ENCODE measurements at regions not wholly inside any gene's neighbourhood (a gene's known extent, or its start where the extent isn't known, plus 50 kb on each side); places are given as distances from the start of the nearest gene placed in this dataset.

GRCh38 chr7:85483177-85483576 lies 296.3 kb upstream of the SEMA3D start:
- WGBS (ENCODE audit: insufficient coverage): 60% methylated on average over 1 of the region's 1 CpG
- no peaks in the 10 kb centered on the region for H3K36me3 ChIP-seq (ENCODE audit: control insufficient read depth, insufficient read depth, low read length)
- no peaks in the 10 kb centered on the region for H3K27me3 ChIP-seq (ENCODE audit: control insufficient read depth, insufficient read depth, low read length)
- H3K27ac ChIP-seq (ENCODE audit: low read depth, low read length): no peak overlapping the region
- no peaks in the 10 kb centered on the region for H3K9me3 ChIP-seq (ENCODE audit: control insufficient read depth, insufficient read depth, low read length)
- H3K4me1 ChIP-seq (ENCODE audit: control insufficient read depth, insufficient read depth, low read length): no peaks in the 10 kb centered on the region
- DNase-seq (ENCODE audit: low read depth in 4 of 6, low spot score in 6 of 6): peak in 1 of 6 donors; percentile 2
- H3K4me3 ChIP-seq (ENCODE audit: low read depth, low read length): no peak overlapping the region

- WGBS (ENCODE audit: insufficient coverage): no CpG with 5 or more reads among the region's 1 CpG
- DNase-seq (ENCODE audit: low read depth in 4 of 6, low spot score in 6 of 6): no peak
- Histone ChIP-seq H3K36me3 (ENCODE audit: control insufficient read depth, insufficient read depth, low read length) (no peaks in the 10 kb centered on the region), H3K4me1 (ENCODE audit: control insufficient read depth, insufficient read depth, low read length) (no peaks in the 10 kb centered on the region), H3K4me3 (ENCODE audit: low read depth, low read length) (no peak overlapping the region), H3K9me3 (ENCODE audit: control insufficient read depth, insufficient read depth, low read length) (no peaks in the 10 kb centered on the region), H3K27me3 (ENCODE audit: control insufficient read depth, insufficient read depth, low read length) (no peaks in the 10 kb centered on the region), H3K27ac (ENCODE audit: low read depth, low read length) (no peak overlapping the region)
Observed at GRCh38 chr7:85480666-85481065, 293.8 kb upstream of the SEMA3D start.

GRCh38 chr7:85479918-85480643 lies 293.2 kb upstream of the SEMA3D start:
- H3K27ac ChIP-seq (ENCODE audit: low read depth, low read length): no peak overlapping the region
- no peaks in the 10 kb centered on the region for H3K36me3 ChIP-seq (ENCODE audit: control insufficient read depth, insufficient read depth, low read length)
- no peaks in the 10 kb centered on the region for H3K4me1 ChIP-seq (ENCODE audit: control insufficient read depth, insufficient read depth, low read length)
- no peaks in the 10 kb centered on the region for H3K9me3 ChIP-seq (ENCODE audit: control insufficient read depth, insufficient read depth, low read length)
- 82% methylated on average over 4 of the region's 5 CpGs for WGBS (ENCODE audit: insufficient coverage)
- no peak overlapping the region for H3K4me3 ChIP-seq (ENCODE audit: low read depth, low read length)
- H3K27me3 ChIP-seq (ENCODE audit: control insufficient read depth, insufficient read depth, low read length): no peaks in the 10 kb centered on the region
- DNase-seq (ENCODE audit: low read depth in 4 of 6, low spot score in 6 of 6): no peak

- WGBS (ENCODE audit: insufficient coverage): 45% methylated on average over 4 of the region's 5 CpGs
- no peaks in the 10 kb centered on the region for H3K36me3 ChIP-seq (ENCODE audit: control insufficient read depth, insufficient read depth, low read length)
- no peak for DNase-seq (ENCODE audit: low read depth in 4 of 6, low spot score in 6 of 6)
- no peaks in the 10 kb centered on the region for H3K27me3 ChIP-seq (ENCODE audit: control insufficient read depth, insufficient read depth, low read length)
- H3K9me3 ChIP-seq (ENCODE audit: control insufficient read depth, insufficient read depth, low read length): no peaks in the 10 kb centered on the region
- no peak overlapping the region for H3K27ac ChIP-seq (ENCODE audit: low read depth, low read length)
- H3K4me1 ChIP-seq (ENCODE audit: control insufficient read depth, insufficient read depth, low read length): no peaks in the 10 kb centered on the region
- H3K4me3 ChIP-seq (ENCODE audit: low read depth, low read length): no peak overlapping the region
Observed at GRCh38 chr7:85478530-85478929, 291.7 kb upstream of the SEMA3D start.

GRCh38 chr7:85475476-85475875 lies 288.6 kb upstream of the SEMA3D start:
- no peaks in the 10 kb centered on the region for H3K4me1 ChIP-seq (ENCODE audit: control insufficient read depth, insufficient read depth, low read length)
- no peak overlapping the region for H3K27ac ChIP-seq (ENCODE audit: low read depth, low read length)
- no CpG with 5 or more reads among the region's 2 CpGs for WGBS (ENCODE audit: insufficient coverage)
- no peak overlapping the region for H3K4me3 ChIP-seq (ENCODE audit: low read depth, low read length)
- H3K9me3 ChIP-seq (ENCODE audit: control insufficient read depth, insufficient read depth, low read length): no peaks in the 10 kb centered on the region
- DNase-seq (ENCODE audit: low read depth in 4 of 6, low spot score in 6 of 6): no peak
- H3K27me3 ChIP-seq (ENCODE audit: control insufficient read depth, insufficient read depth, low read length): no peaks in the 10 kb centered on the region
- H3K36me3 ChIP-seq (ENCODE audit: control insufficient read depth, insufficient read depth, low read length): no peaks in the 10 kb centered on the region

- WGBS (ENCODE audit: insufficient coverage): no CpG with 5 or more reads among the region's 5 CpGs
- Histone ChIP-seq H3K4me1 (ENCODE audit: control insufficient read depth, insufficient read depth, low read length) (no peaks in the 10 kb centered on the region), H3K27me3 (ENCODE audit: control insufficient read depth, insufficient read depth, low read length) (no peaks in the 10 kb centered on the region), H3K27ac (ENCODE audit: low read depth, low read length) (no peak overlapping the region), H3K9me3 (ENCODE audit: control insufficient read depth, insufficient read depth, low read length) (no peaks in the 10 kb centered on the region), H3K36me3 (ENCODE audit: control insufficient read depth, insufficient read depth, low read length) (no peaks in the 10 kb centered on the region), H3K4me3 (ENCODE audit: low read depth, low read length) (no peak overlapping the region)
- DNase-seq (ENCODE audit: low read depth in 4 of 6, low spot score in 6 of 6): no peak
Observed at GRCh38 chr7:85475071-85475470, 288.2 kb upstream of the SEMA3D start.

GRCh38 chr7:85474234-85474633 lies 287.4 kb upstream of the SEMA3D start:
- Histone ChIP-seq H3K36me3 (ENCODE audit: control insufficient read depth, insufficient read depth, low read length) (no peaks in the 10 kb centered on the region), H3K9me3 (ENCODE audit: control insufficient read depth, insufficient read depth, low read length) (no peaks in the 10 kb centered on the region), H3K4me3 (ENCODE audit: low read depth, low read length) (no peak overlapping the region), H3K27ac (ENCODE audit: low read depth, low read length) (no peak overlapping the region), H3K27me3 (ENCODE audit: control insufficient read depth, insufficient read depth, low read length) (no peaks in the 10 kb centered on the region), H3K4me1 (ENCODE audit: control insufficient read depth, insufficient read depth, low read length) (no peaks in the 10 kb centered on the region)
- WGBS (ENCODE audit: insufficient coverage): no CpG with 5 or more reads among the region's 2 CpGs
- DNase-seq (ENCODE audit: low read depth in 4 of 6, low spot score in 6 of 6): no peak

GRCh38 chr7:85471740-85472139 lies 284.9 kb upstream of the SEMA3D start:
- Histone ChIP-seq H3K27ac (ENCODE audit: low read depth, low read length) (no peak overlapping the region), H3K9me3 (ENCODE audit: control insufficient read depth, insufficient read depth, low read length) (no peaks in the 10 kb centered on the region), H3K36me3 (ENCODE audit: control insufficient read depth, insufficient read depth, low read length) (no peaks in the 10 kb centered on the region), H3K4me1 (ENCODE audit: control insufficient read depth, insufficient read depth, low read length) (no peaks in the 10 kb centered on the region), H3K4me3 (ENCODE audit: low read depth, low read length) (no peak overlapping the region), H3K27me3 (ENCODE audit: control insufficient read depth, insufficient read depth, low read length) (no peaks in the 10 kb centered on the region)
- WGBS (ENCODE audit: insufficient coverage): no CpG with 5 or more reads among the region's 3 CpGs
- DNase-seq (ENCODE audit: low read depth in 4 of 6, low spot score in 6 of 6): peak in 1 of 6 donors; percentile 1

GRCh38 chr7:85471307-85471706 lies 284.5 kb upstream of the SEMA3D start:
- DNase-seq (ENCODE audit: low read depth in 4 of 6, low spot score in 6 of 6): no peak
- no peaks in the 10 kb centered on the region for H3K36me3 ChIP-seq (ENCODE audit: control insufficient read depth, insufficient read depth, low read length)
- H3K9me3 ChIP-seq (ENCODE audit: control insufficient read depth, insufficient read depth, low read length): no peaks in the 10 kb centered on the region
- no peaks in the 10 kb centered on the region for H3K27me3 ChIP-seq (ENCODE audit: control insufficient read depth, insufficient read depth, low read length)
- no peak overlapping the region for H3K4me3 ChIP-seq (ENCODE audit: low read depth, low read length)
- no peaks in the 10 kb centered on the region for H3K4me1 ChIP-seq (ENCODE audit: control insufficient read depth, insufficient read depth, low read length)
- no peak overlapping the region for H3K27ac ChIP-seq (ENCODE audit: low read depth, low read length)

- no peak overlapping the region for H3K4me3 ChIP-seq (ENCODE audit: low read depth, low read length)
- H3K9me3 ChIP-seq (ENCODE audit: control insufficient read depth, insufficient read depth, low read length): no peaks in the 10 kb centered on the region
- peak in 1 of 6 donors; percentile 9 for DNase-seq (ENCODE audit: low read depth in 4 of 6, low spot score in 6 of 6)
- no CpG with 5 or more reads among the region's 1 CpG for WGBS (ENCODE audit: insufficient coverage)
- no peaks in the 10 kb centered on the region for H3K36me3 ChIP-seq (ENCODE audit: control insufficient read depth, insufficient read depth, low read length)
- no peaks in the 10 kb centered on the region for H3K27me3 ChIP-seq (ENCODE audit: control insufficient read depth, insufficient read depth, low read length)
- H3K4me1 ChIP-seq (ENCODE audit: control insufficient read depth, insufficient read depth, low read length): no peaks in the 10 kb centered on the region
- no peak overlapping the region for H3K27ac ChIP-seq (ENCODE audit: low read depth, low read length)
Observed at GRCh38 chr7:85469446-85470010, 282.7 kb upstream of the SEMA3D start.

Data from spinal cord (tissue), 9 donors.